ENCODE measurements at regions not wholly inside any gene's neighbourhood (a gene's known extent, or its start where the extent isn't known, plus 50 kb on each side); places are given as distances from the start of the nearest gene placed in this dataset.

- ATAC-seq: no peak
- no peaks in the 10 kb centered on the region for H3K36me3 ChIP-seq (ENCODE audit: control insufficient read depth in 1 of 2, insufficient read depth in 2 of 2, low read length in 2 of 2)
- ChIA-PET RAD21 (ENCODE audit: low non-redundant PET in 1 of 2, low total read pairs in 2 of 2, uncharacterized antibody in 2 of 2, unreplicated experiment in 2 of 2) (interaction anchor here in 1 of 2 experiments (0.6 kb wide), 1 partner anchor 132 kb away, joined by 3 read pairs; no protein-coding TSS in a partner anchor), CTCF (no interaction called here), POLR2A (no interaction called here)
- intact Hi-C loops (cut with micrococcal nuclease): no loop called here
- no peaks in the 10 kb centered on the region for H3K4me1 ChIP-seq (ENCODE audit: control insufficient read depth in 1 of 2, insufficient read depth in 2 of 2, low read length in 2 of 2)
- H4K20me1 ChIP-seq (ENCODE audit: insufficient read depth): no peaks in the 10 kb centered on the region
- no peak overlapping the region for H2AFZ ChIP-seq (ENCODE audit: low read depth, low read length, poor library complexity, severe bottlenecking)
- DNase-seq (ENCODE audit: low read depth, low spot score): no peak
- no peaks in the 10 kb centered on the region for H3K79me2 ChIP-seq (ENCODE audit: insufficient read depth, low read length)
- no peaks in the 10 kb centered on the region for H3K9me3 ChIP-seq (ENCODE audit: control insufficient read depth in 1 of 2, insufficient read depth in 1 of 2, low read depth in 1 of 2, low read length in 2 of 2)
- H3K27me3 ChIP-seq (ENCODE audit: insufficient read depth, low read length): no peaks in the 10 kb centered on the region
- no peaks in the 10 kb centered on the region for H3K9me2 ChIP-seq (ENCODE audit: insufficient read depth)
- no peak overlapping the region for H3K27ac ChIP-seq (ENCODE audit: low read depth, low read length)
- H3K4me3 ChIP-seq (replicated peaks in 1 of 2; ENCODE audit: low read depth in 1 of 2, low read length in 2 of 2): no peak overlapping the region
- no TSS peak for BruUV-seq (replicated peaks)
- no peak overlapping the region for H3K9ac ChIP-seq (ENCODE audit: low read length)
- TF ChIP-seq EZH2phosphoT487 (IDR thresholded peaks at IDR 0.05; ENCODE audit: borderline replicate concordance): no peak
- no peak for TF ChIP-seq CEBPB (IDR thresholded peaks at IDR 0.05; ENCODE audit: low read depth)
- no peak for TF ChIP-seq JUND (IDR thresholded peaks at IDR 0.05)
- TF ChIP-seq SIN3A (IDR thresholded peaks at IDR 0.05; ENCODE audit: low read depth): no peak
- no peak for TF ChIP-seq SRF (IDR thresholded peaks at IDR 0.05; ENCODE audit: low read depth)
- TF ChIP-seq TCF7L2 (IDR thresholded peaks at IDR 0.05; ENCODE audit: borderline replicate concordance, extremely low read depth, insufficient read depth, insufficient read length): no peak
- no peak for TF ChIP-seq EZH2 (IDR thresholded peaks at IDR 0.05)
- TF ChIP-seq CTCF (IDR thresholded peaks at IDR 0.05 in 2 of 3, conservative IDR thresholded peaks at IDR 0.05 in 1 of 3; ENCODE audit: borderline replicate concordance in 1 of 3, insufficient read depth in 1 of 3, low read depth in 2 of 3, low read length in 2 of 3): no peak
- H3K4me2 ChIP-seq (ENCODE audit: low read length): no peak overlapping the region
Measured at GRCh38 chr2:12300019-12300602, 416.6 kb upstream of the TRIB2 start.

- H2AFZ ChIP-seq (ENCODE audit: low read depth, low read length, poor library complexity, severe bottlenecking): no peak overlapping the region
- no peak overlapping the region for H3K4me3 ChIP-seq (replicated peaks in 1 of 2; ENCODE audit: low read depth in 1 of 2, low read length in 2 of 2)
- ATAC-seq (no peak), DNase-seq (ENCODE audit: low read depth, low spot score) (no peak)
- no peak overlapping the region for H3K9ac ChIP-seq (ENCODE audit: low read length)
- ChIA-PET CTCF (no interaction called here), RAD21 (ENCODE audit: low non-redundant PET in 1 of 2, low total read pairs in 2 of 2, uncharacterized antibody in 2 of 2, unreplicated experiment in 2 of 2) (no interaction called here), POLR2A (no interaction called here)
- no peaks in the 10 kb centered on the region for H3K36me3 ChIP-seq (ENCODE audit: control insufficient read depth in 1 of 2, insufficient read depth in 2 of 2, low read length in 2 of 2)
- BruUV-seq (replicated peaks): no TSS peak
- H3K79me2 ChIP-seq (ENCODE audit: insufficient read depth, low read length): no peaks in the 10 kb centered on the region
- no peaks in the 10 kb centered on the region for H4K20me1 ChIP-seq (ENCODE audit: insufficient read depth)
- no peaks in the 10 kb centered on the region for H3K9me2 ChIP-seq (ENCODE audit: insufficient read depth)
- H3K4me1 ChIP-seq (ENCODE audit: control insufficient read depth in 1 of 2, insufficient read depth in 2 of 2, low read length in 2 of 2): no peaks in the 10 kb centered on the region
- no peak overlapping the region for H3K27ac ChIP-seq (ENCODE audit: low read depth, low read length)
- no peak overlapping the region for H3K4me2 ChIP-seq (ENCODE audit: low read length)
- TF ChIP-seq EZH2 (IDR thresholded peaks at IDR 0.05): no peak
- no peak for TF ChIP-seq POLR2AphosphoS5 (IDR thresholded peaks at IDR 0.05; ENCODE audit: low read depth, low read length)
- intact Hi-C loops (cut with micrococcal nuclease): no loop called here
- no peaks in the 10 kb centered on the region for H3K27me3 ChIP-seq (ENCODE audit: insufficient read depth, low read length)
- H3K9me3 ChIP-seq (ENCODE audit: control insufficient read depth in 1 of 2, insufficient read depth in 1 of 2, low read depth in 1 of 2, low read length in 2 of 2): no peaks in the 10 kb centered on the region
Measured at GRCh38 chr2:12300927-12301326, 415.8 kb upstream of the TRIB2 start.
